AG10803 (cell line): ENCODE measurements at regions not wholly inside any gene's neighbourhood (a gene's known extent, or its start where the extent isn't known, plus 50 kb on each side); places are given as distances from the start of the nearest gene placed in this dataset.

Experiments used
- DNase-seq: peaks from one replicate; pipeline ENCODE4 v3.0.0; 2010; ENCODE audit warnings: low read depth
- H3K4me3 ChIP-seq: 2 replicates; pipeline ENCODE4 v1.5.1; 2011; ENCODE audit warnings: mild to moderate bottlenecking, low read length, control low read depth
- CTCF ChIP-seq: conservative IDR thresholded peaks from 2 replicates; pipeline ENCODE4 v1.5.1; 2011; ENCODE audit warnings: mild to moderate bottlenecking, low read length, control low read depth, inconsistent platforms

- no peak for DNase-seq
- H3K4me3 ChIP-seq: no peak overlapping the region
- no peak for TF ChIP-seq CTCF
Measured at GRCh38 chr2:123157016-123157415, 868.1 kb upstream of the CNTNAP5 start.

GRCh38 chr2:123162400-123163016, 862.6 kb upstream of the CNTNAP5 start:
- H3K4me3 ChIP-seq: no peak overlapping the region
- no peak for DNase-seq
- TF ChIP-seq CTCF: no peak

GRCh38 chr2:123163398-123163797, 861.7 kb upstream of the CNTNAP5 start:
- no peak for TF ChIP-seq CTCF
- DNase-seq: no peak
- H3K4me3 ChIP-seq: no peak overlapping the region

GRCh38 chr2:123164216-123164615, 860.9 kb upstream of the CNTNAP5 start:
- DNase-seq: no peak
- H3K4me3 ChIP-seq: no peak overlapping the region
- no peak for TF ChIP-seq CTCF

- DNase-seq: no peak
- H3K4me3 ChIP-seq: no peak overlapping the region
- no peak for TF ChIP-seq CTCF
Measured at GRCh38 chr2:123165616-123166015, 859.5 kb upstream of the CNTNAP5 start.

- H3K4me3 ChIP-seq: no peak overlapping the region
- no peak for DNase-seq
- TF ChIP-seq CTCF: no peak
Measured at GRCh38 chr2:123179526-123179925, 845.6 kb upstream of the CNTNAP5 start.

GRCh38 chr2:123195957-123196356, 829.1 kb upstream of the CNTNAP5 start:
- no peak overlapping the region for H3K4me3 ChIP-seq
- no peak for DNase-seq
- TF ChIP-seq CTCF: no peak
